IMR-90 (cell line): ENCODE measurements at regions not wholly inside any gene's neighbourhood (a gene's known extent, or its start where the extent isn't known, plus 50 kb on each side); places are given as distances from the start of the nearest gene placed in this dataset.

ENCODE experiments used
- ATAC-seq: fragments of 200-7000 bp; cut with Tn5 transposase; 2 replicates; pipeline ENCODE4 v1.9.1; 2020; ENCODE audit warnings: low read depth, mild to moderate bottlenecking, moderate library complexity
- BruUV-seq: library from RNA; stranded (reverse); fragments of 400-500 nt; replicated peaks from 2 replicates; lab custom pipeline; 2021; lab: Mats Ljungman, UMichigan
- CTCF ChIA-PET: fragments of 300-600 bp; formaldehyde crosslinking; extraction: SDS; loops from one replicate; lab custom pipeline; 2021; ENCODE audit warnings: antibody characterized with exemption; lab: Yijun Ruan, JAX
- POLR2A ChIA-PET: fragments of 300-600 bp; sonication (Branson Sonifier 250); formaldehyde crosslinking; loops from one replicate; lab custom pipeline; 2022; ENCODE audit warnings: antibody characterized with exemption; ENCODE audit not compliant: unreplicated experiment; lab: Charles Lee
- DNase-seq: peaks from one replicate; pipeline ENCODE4 v3.0.0; 2013
- H2AFZ ChIP-seq: replicated peaks from 2 replicates; pipeline ENCODE3; 2013; ENCODE audit warnings: low read length, mild to moderate bottlenecking; ENCODE audit not compliant: poor library complexity
- H2AK5ac ChIP-seq: 2 replicates; pipeline ENCODE4 v1.6.1; 2013; ENCODE audit warnings: low read depth, low read length, inconsistent platforms
- H2AK9ac ChIP-seq: replicated peaks from 2 replicates; pipeline ENCODE3; 2013; ENCODE audit warnings: mild to moderate bottlenecking, low read depth, low read length, moderate library complexity; ENCODE audit not compliant: poor library complexity
- H2BK120ac ChIP-seq: 2 replicates; pipeline ENCODE4 v1.6.1; 2013; ENCODE audit warnings: low read depth, low read length, inconsistent platforms
- H2BK15ac ChIP-seq: 3 replicates; pipeline ENCODE4 v1.6.1; 2013; ENCODE audit warnings: low read depth, low read length, inconsistent platforms
- H2BK20ac ChIP-seq: 2 replicates; pipeline ENCODE4 v1.6.1; 2013; ENCODE audit warnings: low read depth, mild to moderate bottlenecking, inconsistent platforms, low read length, moderate library complexity
- H2BK5ac ChIP-seq: 2 replicates; pipeline ENCODE4 v1.6.1; 2013; ENCODE audit warnings: mild to moderate bottlenecking, low read depth, low read length, inconsistent platforms; ENCODE audit not compliant: poor library complexity, severe bottlenecking
- H3K14ac ChIP-seq: replicated peaks from 2 replicates; pipeline ENCODE4 v1.6.1; 2013; ENCODE audit warnings: low read depth, low read length, inconsistent platforms
- H3K18ac ChIP-seq: 2 replicates; pipeline ENCODE4 v1.6.1; 2013; ENCODE audit warnings: low read depth, low read length, control low read depth
- H3K23ac ChIP-seq: 2 replicates; pipeline ENCODE4 v1.6.1; 2013; ENCODE audit warnings: low read depth, low read length, inconsistent platforms
- H3K27ac ChIP-seq: 2 replicates; pipeline ENCODE4 v1.5.1; 2013; ENCODE audit warnings: mild to moderate bottlenecking, control low read depth, low read length; ENCODE audit not compliant: insufficient read depth
- H3K27me3 ChIP-seq: 2 replicates; pipeline ENCODE4 v1.6.1; 2013; ENCODE audit warnings: low read length; ENCODE audit not compliant: control insufficient read depth, insufficient read depth
- H3K36me3 ChIP-seq: 2 replicates; pipeline ENCODE4 v1.6.1; 2013; ENCODE audit warnings: low read length, mixed read lengths; ENCODE audit not compliant: control insufficient read depth, insufficient read depth
- H3K4ac ChIP-seq: 2 replicates; pipeline ENCODE4 v1.6.1; 2013; ENCODE audit warnings: low read depth, low read length, inconsistent platforms
- H3K4me1 ChIP-seq: 2 replicates; pipeline ENCODE4 v1.6.1; 2013; ENCODE audit warnings: low read length, mixed read lengths; ENCODE audit not compliant: control insufficient read depth, insufficient read depth
- H3K4me2 ChIP-seq: 2 replicates; pipeline ENCODE4 v1.6.1; 2013; ENCODE audit warnings: low read depth, mild to moderate bottlenecking, control low read depth, low read length, moderate library complexity
- H3K4me3 ChIP-seq: 2 replicates; pipeline ENCODE4 v1.5.1; 2013; ENCODE audit warnings: low read depth, mild to moderate bottlenecking, control low read depth, low read length, moderate library complexity; ENCODE audit not compliant: insufficient read depth
- H3K56ac ChIP-seq: 2 replicates; pipeline ENCODE4 v1.6.1; 2013; ENCODE audit warnings: low read length, inconsistent platforms; ENCODE audit not compliant: insufficient read depth; ENCODE audit errors: extremely low read depth
- H3K79me1 ChIP-seq, 2 experiments: 2 replicates each; pipeline ENCODE4 v1.6.1; 2013; ENCODE audit warnings: low read length in 2 of 2, inconsistent platforms in 1 of 2, low read depth in 1 of 2
- H3K9ac ChIP-seq: 2 replicates; pipeline ENCODE4 v1.6.1; 2013; ENCODE audit warnings: low read depth, low read length, control low read depth
- H3K9me1 ChIP-seq: 2 replicates; pipeline ENCODE4 v1.6.1; 2013; ENCODE audit warnings: low read length, inconsistent platforms; ENCODE audit not compliant: insufficient read depth
- H3K9me3 ChIP-seq: 2 replicates; pipeline ENCODE4 v1.6.1; 2013; ENCODE audit warnings: low read length; ENCODE audit not compliant: control insufficient read depth, insufficient read depth
- H4K20me1 ChIP-seq: 2 replicates; pipeline ENCODE4 v1.6.1; 2013; ENCODE audit warnings: low read length, inconsistent platforms; ENCODE audit not compliant: insufficient read depth
- H4K5ac ChIP-seq: 2 replicates; pipeline ENCODE4 v1.6.1; 2013; ENCODE audit warnings: mild to moderate bottlenecking, low read depth, low read length, control low read depth
- H4K8ac ChIP-seq, 2 experiments: 2 replicates each; pipeline ENCODE4 v1.6.1; 2013; ENCODE audit warnings: low read depth in 2 of 2, low read length in 2 of 2, control low read depth in 1 of 2, inconsistent platforms in 1 of 2
- H4K91ac ChIP-seq: 2 replicates; pipeline ENCODE4 v1.6.1; 2013; ENCODE audit warnings: low read depth, low read length, inconsistent platforms; ENCODE audit not compliant: insufficient read depth
- BHLHE40 ChIP-seq: fragments of 150-350 bp; IDR thresholded peaks from 2 replicates; pipeline ENCODE4 v1.6.1; 2016; ENCODE audit warnings: mild to moderate bottlenecking, low read depth, low read length
- CEBPB ChIP-seq: IDR thresholded peaks from 2 replicates; pipeline ENCODE4 v1.6.1; 2012; ENCODE audit warnings: low read depth, low read length, improper control_type of control experiment
- CHD1 ChIP-seq: IDR thresholded peaks from 2 replicates; pipeline ENCODE4 v1.6.1; 2012; ENCODE audit warnings: low read depth, low read length, improper control_type of control experiment
- ELK1 ChIP-seq: fragments of 150-350 bp; IDR thresholded peaks from 2 replicates; pipeline ENCODE4 v1.6.1; 2016; ENCODE audit warnings: low read depth, mild to moderate bottlenecking, low read length, moderate library complexity, borderline replicate concordance
- FOS ChIP-seq: fragments of 150-350 bp; IDR thresholded peaks from 2 replicates; pipeline ENCODE4 v1.6.1; 2016; ENCODE audit warnings: low read depth, low read length
- MAFK ChIP-seq: IDR thresholded peaks from 2 replicates; pipeline ENCODE4 v1.6.1; 2012; ENCODE audit warnings: low read depth, low read length, improper control_type of control experiment
- MAZ ChIP-seq: IDR thresholded peaks from 2 replicates; pipeline ENCODE4 v1.6.1; 2012; ENCODE audit warnings: low read depth, mild to moderate bottlenecking, low read length, improper control_type of control experiment, moderate library complexity, borderline replicate concordance
- MXI1 ChIP-seq: IDR thresholded peaks from 2 replicates; pipeline ENCODE4 v1.6.1; 2012; ENCODE audit warnings: low read depth, mild to moderate bottlenecking, low read length, moderate library complexity, borderline replicate concordance
- NFE2L2 ChIP-seq: fragments of 150-350 bp; IDR thresholded peaks from 2 replicates; pipeline ENCODE4 v1.6.1; 2016; ENCODE audit warnings: low read depth, mild to moderate bottlenecking, low read length
- POLR2A ChIP-seq: IDR thresholded peaks from 2 replicates; pipeline ENCODE4 v1.6.1; 2012; ENCODE audit warnings: mild to moderate bottlenecking, low read depth, low read length
- RAD21 ChIP-seq: IDR thresholded peaks from 2 replicates; pipeline ENCODE4 v1.6.1; 2012; ENCODE audit warnings: low read length, improper control_type of control experiment
- RCOR1 ChIP-seq: IDR thresholded peaks from 2 replicates; pipeline ENCODE4 v1.6.1; 2012; ENCODE audit warnings: mild to moderate bottlenecking, low read length, improper control_type of control experiment; ENCODE audit not compliant: insufficient replicate concordance
- RFX5 ChIP-seq: IDR thresholded peaks from 2 replicates; pipeline ENCODE4 v1.8.0; 2012; ENCODE audit warnings: low read depth, mild to moderate bottlenecking, low read length, moderate library complexity
- SMC3 ChIP-seq: fragments of 150-350 bp; IDR thresholded peaks from 2 replicates; pipeline ENCODE4 v1.6.1; 2016; ENCODE audit warnings: low read depth, mild to moderate bottlenecking, antibody characterized with exemption, low read length, moderate library complexity
- WGBS, 2 experiments: methylation state at CpG; one replicate each; pipeline versions ENCODE4 v1.1.5 to v1.1.7; 2013; ENCODE audit warnings: missing lambda C conversion rate in 2 of 2; ENCODE audit not compliant: insufficient read length in 1 of 2; ENCODE audit errors: extremely low coverage in 2 of 2; 5-methylcytosine and 5-hydroxymethylcytosine counted together
- dilution Hi-C: fragments of 300-500 bp; cut with HindIII; formaldehyde crosslinking; loops from one replicate; pipeline ENCODE4 v1.14.3; 2018; ENCODE audit warnings: low sequenced_read_pairs; ENCODE audit not compliant: unreplicated experiment
- in situ Hi-C: fragments of 300-500 bp; cut with MboI; formaldehyde crosslinking; loops from 3 replicates; pipeline ENCODE4 v1.14.3; 2019; ENCODE audit warnings: low sequenced_read_pairs, inconsistent platforms, mixed read lengths
- intact Hi-C: fragments of 100-400 bp; cut with micrococcal nuclease; formaldehyde crosslinking; loops from 2 replicates; pipeline ENCODE4 v1.10.0; 2022
- TF ChIP-seq, protein P1 (sequence below): fragments of 150-350 bp; IDR thresholded peaks from 2 replicates; pipeline ENCODE4 v1.6.1; 2017; ENCODE audit warnings: mild to moderate bottlenecking, antibody characterized with exemption, low read length, low read depth

DNA sequence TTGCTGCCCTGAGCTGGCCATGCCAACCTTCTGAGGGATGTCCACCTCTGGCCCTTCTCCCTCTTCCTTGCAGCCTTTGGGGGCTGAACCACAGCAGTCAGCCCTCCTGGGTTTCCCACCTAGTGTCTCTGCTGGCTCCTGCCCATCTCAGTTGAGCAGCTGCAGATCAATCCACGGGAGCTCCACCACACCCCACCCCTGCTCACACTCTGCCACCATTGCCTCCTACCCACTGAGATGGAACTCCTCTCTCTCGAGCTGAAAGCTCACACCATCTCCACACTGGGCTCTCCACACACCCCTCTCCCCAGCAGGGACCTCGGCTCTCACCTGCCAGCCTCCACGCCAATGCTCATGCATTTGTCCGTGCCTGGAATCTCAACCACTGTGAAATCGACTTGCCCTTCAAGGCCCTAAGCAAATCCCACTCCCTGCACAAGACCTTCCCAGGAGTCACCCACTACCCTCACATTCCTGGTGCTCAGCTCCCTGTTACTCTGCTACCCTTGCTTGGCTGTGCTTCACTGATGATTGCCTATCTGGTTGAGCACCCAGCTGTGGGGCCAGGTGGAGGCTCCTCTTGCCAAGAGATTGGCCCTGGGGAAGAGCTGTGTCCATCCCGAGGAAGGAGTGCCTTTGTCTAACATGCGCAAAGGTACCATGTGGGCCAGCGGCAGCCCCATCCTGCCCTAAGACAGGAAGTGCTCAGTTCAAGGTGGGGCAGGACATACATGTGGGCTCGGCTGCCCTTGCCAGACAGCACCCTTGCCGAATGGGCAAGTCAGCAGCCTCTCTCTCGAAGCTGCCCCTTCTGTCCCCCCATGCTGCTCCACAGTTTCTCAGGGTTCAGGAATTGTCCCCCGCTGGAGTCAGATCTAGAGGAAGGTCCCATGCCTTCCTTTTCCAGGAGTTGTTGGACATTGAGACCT is 208.7 kb downstream of the CYP26B1 start (continued):
- TF ChIP-seq FOS = no peak

GRCh38 chr2:71938108-71938507 is 209.6 kb downstream of the CYP26B1 start:
- in situ Hi-C loops = no loop called here
- Histone ChIP-seq H3K4me1 (no peaks in the 10 kb centered on the region), H2BK20ac (no peak overlapping the region)
- TF ChIP-seq CHD1 (no peak), BHLHE40 (no peak), RFX5 (no peak), MAFK (no peak), NFE2L2 (no peak), RAD21 (no peak), RCOR1 (no peak), CEBPB (no peak), SMC3 (no peak), FOS (no peak), MXI1 (no peak), POLR2A (no peak), ELK1 (no peak), MAZ (no peak)
- TF ChIP-seq, protein P1, sequence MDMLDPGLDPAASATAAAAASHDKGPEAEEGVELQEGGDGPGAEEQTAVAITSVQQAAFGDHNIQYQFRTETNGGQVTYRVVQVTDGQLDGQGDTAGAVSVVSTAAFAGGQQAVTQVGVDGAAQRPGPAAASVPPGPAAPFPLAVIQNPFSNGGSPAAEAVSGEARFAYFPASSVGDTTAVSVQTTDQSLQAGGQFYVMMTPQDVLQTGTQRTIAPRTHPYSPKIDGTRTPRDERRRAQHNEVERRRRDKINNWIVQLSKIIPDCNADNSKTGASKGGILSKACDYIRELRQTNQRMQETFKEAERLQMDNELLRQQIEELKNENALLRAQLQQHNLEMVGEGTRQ = no peak

More at GRCh38 chr2:71938108-71938507, 209.6 kb downstream of the CYP26B1 start:
- Histone ChIP-seq H3K79me1 (no peaks in the 10 kb centered on the region), H3K23ac (no peak overlapping the region), H2BK15ac (no peak overlapping the region), H3K27ac (no peak overlapping the region), H4K91ac (no peak overlapping the region), H4K5ac (no peak overlapping the region), H3K9me3 (no peaks in the 10 kb centered on the region), H3K14ac (no peak overlapping the region), H3K36me3 (no peaks in the 10 kb centered on the region), H3K4ac (no peak overlapping the region), H3K4me3 (no peak overlapping the region), H4K20me1 (no peaks in the 10 kb centered on the region), H3K4me2 (no peak overlapping the region), H3K18ac (no peak overlapping the region), H2AFZ (no peak overlapping the region), H2BK120ac (no peak overlapping the region), H3K9ac (no peak overlapping the region), H3K56ac (no peak overlapping the region), H2BK5ac (no peak overlapping the region), H4K8ac (no peak overlapping the region), H2AK5ac (no peak overlapping the region), H2AK9ac (no peak overlapping the region), H3K27me3 (peaks cover 28% of the 10 kb centered on the region), H3K9me1 (no peaks in the 10 kb centered on the region)
- no peak for ATAC-seq
- ChIA-PET POLR2A (no interaction called here), CTCF (interaction anchor here (0.6 to 1.0 kb wide), 2 partner anchors 14 to 342 kb away, joined by 3 to 5 read pairs; no protein-coding TSS in a partner anchor)
- WGBS, 2 experiments = 0% methylated on average over 1 of the region's 1 CpG; no CpG with 5 or more reads in 1 of the 2 experiments
- BruUV-seq = no TSS peak
- dilution Hi-C loops = no loop called here
- no peak for DNase-seq
- intact Hi-C loops = loop anchor here (10.0 kb wide), 1 partner anchor 323 kb away; no protein-coding TSS in a partner anchor
